A673 (cell line): ENCODE measurements at regions not wholly inside any gene's neighbourhood (a gene's known extent, or its start where the extent isn't known, plus 50 kb on each side); places are given as distances from the start of the nearest gene placed in this dataset.
"Not testable (repeated sequence)": the region's sequence is repeated elsewhere in the genome, so short reads cannot be mapped to it uniquely, and the experiment has no call there.

Source experiments
- EZH2 ChIP-seq: fragments of 200-600 bp; sonication (generic); IDR thresholded peaks from 2 replicates; pipeline ENCODE4 v1.6.1; 2017; ENCODE audit warnings: borderline replicate concordance, low read depth, mild to moderate bottlenecking, mixed read lengths, antibody characterized with exemption, low read length; ENCODE audit not compliant: poor library complexity, severe bottlenecking
- TF ChIP-seq, protein P1 (sequence below): fragments of 300-800, 200-600 bp; sonication (generic); conservative IDR thresholded peaks from 2 replicates; pipeline ENCODE4 v1.5.1; 2017; ENCODE audit warnings: low read depth, mild to moderate bottlenecking, antibody characterized with exemption, low read length, moderate library complexity, mixed read lengths

DNA sequence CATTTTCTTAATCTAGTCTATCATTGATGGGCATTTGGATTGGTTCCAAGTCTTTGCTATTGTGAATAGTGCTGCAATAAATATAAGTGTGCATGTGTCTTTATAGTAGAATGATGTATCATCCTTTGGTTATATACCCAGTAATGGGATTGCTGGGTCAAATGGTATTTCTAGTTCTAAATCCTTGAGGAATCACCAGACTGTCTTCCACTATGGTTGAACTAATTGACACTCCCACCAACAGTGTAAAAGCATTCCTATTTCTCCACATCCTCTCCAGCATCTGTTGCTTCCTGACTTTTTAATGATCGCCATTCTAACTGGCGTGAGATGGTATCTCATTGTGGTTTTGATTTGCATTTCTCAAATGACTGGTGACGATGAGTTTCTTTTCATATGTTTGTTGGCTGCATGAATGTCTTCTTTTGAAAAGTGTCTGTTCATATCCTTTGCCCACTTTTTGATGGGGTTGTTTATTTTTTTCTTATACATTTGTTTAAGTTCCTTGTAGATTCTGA is 374.4 kb upstream of the NT5C1B start:
- TF ChIP-seq, protein P1, sequence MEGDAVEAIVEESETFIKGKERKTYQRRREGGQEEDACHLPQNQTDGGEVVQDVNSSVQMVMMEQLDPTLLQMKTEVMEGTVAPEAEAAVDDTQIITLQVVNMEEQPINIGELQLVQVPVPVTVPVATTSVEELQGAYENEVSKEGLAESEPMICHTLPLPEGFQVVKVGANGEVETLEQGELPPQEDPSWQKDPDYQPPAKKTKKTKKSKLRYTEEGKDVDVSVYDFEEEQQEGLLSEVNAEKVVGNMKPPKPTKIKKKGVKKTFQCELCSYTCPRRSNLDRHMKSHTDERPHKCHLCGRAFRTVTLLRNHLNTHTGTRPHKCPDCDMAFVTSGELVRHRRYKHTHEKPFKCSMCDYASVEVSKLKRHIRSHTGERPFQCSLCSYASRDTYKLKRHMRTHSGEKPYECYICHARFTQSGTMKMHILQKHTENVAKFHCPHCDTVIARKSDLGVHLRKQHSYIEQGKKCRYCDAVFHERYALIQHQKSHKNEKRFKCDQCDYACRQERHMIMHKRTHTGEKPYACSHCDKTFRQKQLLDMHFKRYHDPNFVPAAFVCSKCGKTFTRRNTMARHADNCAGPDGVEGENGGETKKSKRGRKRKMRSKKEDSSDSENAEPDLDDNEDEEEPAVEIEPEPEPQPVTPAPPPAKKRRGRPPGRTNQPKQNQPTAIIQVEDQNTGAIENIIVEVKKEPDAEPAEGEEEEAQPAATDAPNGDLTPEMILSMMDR: not testable (repeated sequence)
- TF ChIP-seq EZH2: not testable (repeated sequence)
